ENCODE measurements at regions not wholly inside any gene's neighbourhood (a gene's known extent, or its start where the extent isn't known, plus 50 kb on each side); places are given as distances from the start of the nearest gene placed in this dataset.
A peak's percentile ranks its signal among the peaks of the same experiment; 100 is the strongest.

GRCh38 chr5:2914022-2914661 lies 162.7 kb upstream of the IRX2 start:
- H3K27ac ChIP-seq (ENCODE audit: low read depth), result no peak overlapping the region
- peak; percentile 25; the same call in 2 of the 3 replicates for ATAC-seq
- H3K36me3 ChIP-seq (ENCODE audit: insufficient read depth), result no peaks in the 10 kb centered on the region
- H3F3A ChIP-seq (replicated peaks; ENCODE audit: low read depth), result peaks cover 3% of the 10 kb centered on the region
- TF ChIP-seq ZNF331 (CRISPR knock-in tag; IDR thresholded peaks at IDR 0.05; ENCODE audit: low read depth), result no peak
- TF ChIP-seq, protein P1, sequence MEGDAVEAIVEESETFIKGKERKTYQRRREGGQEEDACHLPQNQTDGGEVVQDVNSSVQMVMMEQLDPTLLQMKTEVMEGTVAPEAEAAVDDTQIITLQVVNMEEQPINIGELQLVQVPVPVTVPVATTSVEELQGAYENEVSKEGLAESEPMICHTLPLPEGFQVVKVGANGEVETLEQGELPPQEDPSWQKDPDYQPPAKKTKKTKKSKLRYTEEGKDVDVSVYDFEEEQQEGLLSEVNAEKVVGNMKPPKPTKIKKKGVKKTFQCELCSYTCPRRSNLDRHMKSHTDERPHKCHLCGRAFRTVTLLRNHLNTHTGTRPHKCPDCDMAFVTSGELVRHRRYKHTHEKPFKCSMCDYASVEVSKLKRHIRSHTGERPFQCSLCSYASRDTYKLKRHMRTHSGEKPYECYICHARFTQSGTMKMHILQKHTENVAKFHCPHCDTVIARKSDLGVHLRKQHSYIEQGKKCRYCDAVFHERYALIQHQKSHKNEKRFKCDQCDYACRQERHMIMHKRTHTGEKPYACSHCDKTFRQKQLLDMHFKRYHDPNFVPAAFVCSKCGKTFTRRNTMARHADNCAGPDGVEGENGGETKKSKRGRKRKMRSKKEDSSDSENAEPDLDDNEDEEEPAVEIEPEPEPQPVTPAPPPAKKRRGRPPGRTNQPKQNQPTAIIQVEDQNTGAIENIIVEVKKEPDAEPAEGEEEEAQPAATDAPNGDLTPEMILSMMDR (conservative IDR thresholded peaks at IDR 0.05; ENCODE audit: low read depth in 2 of 2), result no peak
- no peak for TF ChIP-seq POLR2AphosphoS5 (IDR thresholded peaks at IDR 0.05; ENCODE audit: low read depth)
- no peak for TF ChIP-seq CREB1 (CRISPR knock-in tag; IDR thresholded peaks at IDR 0.05; ENCODE audit: low read depth)
- TF ChIP-seq ZNF462 (CRISPR knock-in tag; IDR thresholded peaks at IDR 0.05), result no peak
- no peak for TF ChIP-seq EZH2 (IDR thresholded peaks at IDR 0.05; ENCODE audit: low read depth, unreplicated experiment)
- Mint-ChIP-seq H3K9me3 (no peaks in the 10 kb centered on the region), H3K27me3 (ENCODE audit: insufficient read depth, low read depth, poor library complexity) (peaks cover 22% of the 10 kb centered on the region), H3K4me3 (no peak overlapping the region), H3K36me3 (ENCODE audit: low read depth) (no peaks in the 10 kb centered on the region; the same call in 2 of the 3 replicates), H3K4me1 (peaks cover 37% of the 10 kb centered on the region), H3K27ac (no peak overlapping the region)
- H3K4me1 ChIP-seq (ENCODE audit: insufficient read depth), result peaks cover 28% of the 10 kb centered on the region
- H4K20me1 ChIP-seq (replicated peaks; ENCODE audit: insufficient read depth), result no peaks in the 10 kb centered on the region
- H3K9me2 ChIP-seq (ENCODE audit: insufficient read depth), result no peaks in the 10 kb centered on the region
- H3K4me2 ChIP-seq, result peak overlapping the region; percentile 34
- DNase-seq (ENCODE audit: low spot score), result peak; percentile 21
- no peak overlapping the region for H2AFZ ChIP-seq
- peak overlapping the region; percentile 14 for H3K4me3 ChIP-seq
- H3K27me3 ChIP-seq (ENCODE audit: insufficient read depth), result peaks cover 30% of the 10 kb centered on the region
- H3K79me2 ChIP-seq (replicated peaks; ENCODE audit: insufficient read depth), result no peaks in the 10 kb centered on the region
